HUDEP-2 (cell line): ENCODE measurements at regions not wholly inside any gene's neighbourhood (a gene's known extent, or its start where the extent isn't known, plus 50 kb on each side); places are given as distances from the start of the nearest gene placed in this dataset.
"Not testable (repeated sequence)": the region's sequence is repeated elsewhere in the genome, so short reads cannot be mapped to it uniquely, and the experiment has no call there.

Experiments
- DNase-seq, 76 experiments: peaks; one replicate each; lab custom pipeline; 2025; ENCODE audit not compliant: unreplicated experiment in 76 of 76; lab: John Stamatoyannopoulos, UW

DNA sequence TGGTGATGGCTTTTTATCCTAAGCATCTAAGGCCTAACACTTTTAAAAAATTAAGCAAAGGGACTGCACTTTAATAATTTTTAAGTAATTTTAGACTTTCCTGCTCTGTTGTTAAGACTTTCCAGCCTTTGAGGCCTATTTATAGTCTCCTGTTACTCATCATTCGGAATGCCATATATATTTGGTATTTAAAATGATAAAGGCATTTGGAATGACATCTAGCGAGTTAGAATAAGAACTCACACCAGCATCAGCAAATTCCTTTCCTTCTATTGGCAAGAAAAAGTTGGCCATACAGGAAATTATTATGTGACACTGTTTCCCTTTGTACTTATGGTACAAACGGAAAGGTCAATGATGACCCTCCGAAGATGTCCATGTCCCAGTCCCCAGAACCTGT is 88.1 kb upstream of the STMND1 start:
- DNase-seq, result no peak

DNA sequence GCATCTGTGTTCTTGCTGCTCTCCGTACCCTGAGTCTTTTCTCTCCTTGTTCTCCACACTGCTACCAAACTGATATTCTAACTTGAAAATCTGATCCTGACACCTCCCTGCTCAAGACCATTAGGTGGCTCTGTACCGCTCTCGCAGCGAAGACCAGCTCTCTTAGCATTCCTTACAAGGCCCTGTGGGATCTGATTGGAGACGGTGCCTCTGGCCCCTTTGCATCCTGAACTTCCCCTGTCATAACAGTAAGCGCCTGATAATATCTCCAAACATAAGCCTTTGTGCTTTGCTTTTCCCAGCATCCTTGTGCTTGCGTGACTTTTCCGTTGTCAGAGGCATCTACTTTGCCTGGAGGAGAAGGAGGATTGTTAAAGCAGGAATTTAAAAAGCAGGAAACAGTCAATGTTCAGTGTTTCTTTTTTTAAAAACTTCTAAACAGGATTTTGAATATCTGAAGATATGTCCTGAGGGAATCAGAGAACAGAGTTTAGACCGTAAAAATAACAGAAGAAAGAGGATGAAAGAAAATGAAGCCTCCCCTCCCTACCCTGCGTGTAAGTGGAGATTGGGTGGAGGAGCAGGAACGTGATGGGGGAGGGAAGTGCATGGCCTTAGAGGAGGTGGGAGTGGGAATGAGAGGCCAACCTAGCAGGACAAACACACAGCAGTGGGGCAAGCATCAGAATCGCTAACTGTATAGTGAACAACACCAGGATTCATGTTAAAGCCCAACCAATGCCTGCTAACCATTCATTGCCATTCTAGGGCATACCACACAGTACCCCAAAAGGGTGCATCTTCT is 89.2 kb upstream of the STMND1 start:
- DNase-seq, result no peak

DNA sequence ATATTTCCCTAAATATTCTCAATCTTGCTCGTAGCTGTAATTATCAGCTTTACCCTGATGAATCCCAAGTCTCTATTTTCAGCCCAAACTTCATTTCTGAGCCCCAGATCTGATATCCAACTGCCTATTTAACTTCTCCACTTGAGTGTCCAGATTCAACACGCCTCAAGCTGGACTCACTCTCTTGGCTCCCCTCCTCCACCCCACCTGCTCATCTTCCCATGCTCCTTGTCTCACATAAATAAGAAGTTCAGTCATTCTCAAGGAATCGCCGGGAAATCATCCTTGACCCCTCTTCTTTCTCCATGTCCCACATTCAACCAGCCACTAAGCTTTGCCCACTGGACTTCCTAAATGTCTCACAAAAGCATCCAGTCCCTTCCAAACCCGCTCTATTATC is 89.9 kb upstream of the STMND1 start:
- DNase-seq, result no peak

DNA sequence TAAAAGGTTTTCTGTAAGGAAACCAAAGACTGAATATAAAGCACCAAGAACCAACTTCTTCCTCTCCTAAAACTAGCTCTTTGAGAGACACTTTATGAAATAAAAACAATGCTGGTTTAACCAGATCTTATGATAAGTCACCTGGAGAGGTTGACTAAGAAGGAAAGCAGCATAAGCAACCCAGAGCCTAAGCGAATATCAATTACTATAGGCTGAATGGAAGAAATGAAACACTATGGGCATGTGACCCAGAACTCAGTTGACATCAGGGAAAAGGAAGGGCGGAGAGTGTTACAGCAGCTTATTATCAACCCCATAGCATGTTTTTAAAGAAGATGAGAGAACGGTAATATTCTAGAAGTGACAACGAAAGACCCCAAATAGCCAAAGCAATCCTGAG is 94.1 kb upstream of the STMND1 start:
- no peak for DNase-seq

DNA sequence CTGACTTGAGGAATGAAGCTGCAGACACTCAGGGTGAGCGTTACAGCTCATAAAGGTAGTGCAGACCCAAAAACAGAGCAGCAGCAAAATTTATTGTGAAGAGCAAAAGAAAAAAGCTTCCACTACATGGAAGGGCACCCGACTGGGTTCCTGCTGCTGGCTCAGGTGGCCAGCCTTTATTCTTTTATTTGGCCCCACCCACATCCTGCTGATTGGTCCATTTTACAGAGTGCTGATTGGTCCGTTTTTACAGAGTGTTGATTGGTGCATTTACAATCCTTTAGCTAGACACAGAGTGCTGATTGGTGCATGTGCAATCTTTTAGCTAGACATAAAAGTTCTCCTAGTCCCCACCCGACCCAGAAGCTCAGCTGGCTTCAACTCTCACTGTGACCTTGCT is 95.3 kb upstream of the STMND1 start:
- no peak for DNase-seq

DNA sequence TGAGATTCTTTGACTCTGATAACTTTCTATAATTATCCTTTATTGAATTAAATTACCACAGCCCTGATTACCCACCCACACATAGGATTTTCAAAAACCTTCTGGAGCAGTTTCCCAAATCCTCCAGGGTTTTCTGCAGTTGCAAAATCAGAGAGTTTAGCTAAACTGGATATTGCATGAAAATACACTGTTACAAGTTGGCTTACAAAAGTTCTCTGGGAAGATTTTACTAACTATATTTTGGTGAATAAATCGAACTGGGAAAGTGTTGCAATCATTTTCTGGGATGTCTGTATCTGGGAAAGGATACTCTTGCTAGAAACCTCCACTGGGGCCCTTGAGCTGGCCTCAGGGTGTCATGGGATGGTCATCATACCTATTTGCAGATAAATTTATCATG is 97.6 kb upstream of the STMND1 start:
- no peak for DNase-seq

DNA sequence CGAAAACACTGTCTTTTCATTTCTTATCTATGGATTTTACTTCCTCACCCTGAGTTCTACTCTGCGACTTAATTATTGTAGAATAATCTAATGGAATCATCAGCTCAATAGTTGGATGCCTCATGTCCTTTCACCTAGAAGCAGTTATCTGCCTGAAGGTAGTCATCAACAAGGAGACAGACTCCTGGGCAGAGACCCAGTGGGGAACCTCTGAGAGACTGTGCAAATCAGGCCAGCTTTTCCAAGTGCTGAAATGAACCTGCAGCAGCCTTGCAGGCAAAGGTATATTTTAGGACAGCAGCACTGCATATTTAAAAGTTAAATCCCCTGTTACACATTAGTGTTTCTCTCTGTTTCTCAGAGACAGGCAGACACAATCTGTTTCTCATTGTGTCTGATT is 99.7 kb upstream of the STMND1 start:
- DNase-seq, result no peak

DNA sequence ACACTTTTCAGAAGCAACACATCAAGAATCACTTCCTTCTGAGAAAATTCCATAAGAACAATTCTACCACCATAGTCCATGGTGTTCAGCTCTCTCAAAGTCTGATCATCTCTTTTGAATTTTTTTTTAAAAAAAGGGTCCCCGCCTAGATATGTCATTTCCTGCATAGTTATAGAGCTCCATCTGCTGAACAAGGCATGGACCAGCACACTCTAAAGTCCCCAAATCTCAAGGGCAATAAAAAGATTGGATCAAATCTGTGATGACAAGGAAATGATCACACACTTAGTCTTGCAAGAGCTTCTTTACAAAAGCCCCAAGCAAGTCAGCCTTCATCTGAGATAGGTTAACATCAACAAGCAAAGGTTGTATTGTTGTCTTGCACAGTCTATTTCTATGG is 100.7 kb upstream of the STMND1 start:
- no peak for DNase-seq

DNA sequence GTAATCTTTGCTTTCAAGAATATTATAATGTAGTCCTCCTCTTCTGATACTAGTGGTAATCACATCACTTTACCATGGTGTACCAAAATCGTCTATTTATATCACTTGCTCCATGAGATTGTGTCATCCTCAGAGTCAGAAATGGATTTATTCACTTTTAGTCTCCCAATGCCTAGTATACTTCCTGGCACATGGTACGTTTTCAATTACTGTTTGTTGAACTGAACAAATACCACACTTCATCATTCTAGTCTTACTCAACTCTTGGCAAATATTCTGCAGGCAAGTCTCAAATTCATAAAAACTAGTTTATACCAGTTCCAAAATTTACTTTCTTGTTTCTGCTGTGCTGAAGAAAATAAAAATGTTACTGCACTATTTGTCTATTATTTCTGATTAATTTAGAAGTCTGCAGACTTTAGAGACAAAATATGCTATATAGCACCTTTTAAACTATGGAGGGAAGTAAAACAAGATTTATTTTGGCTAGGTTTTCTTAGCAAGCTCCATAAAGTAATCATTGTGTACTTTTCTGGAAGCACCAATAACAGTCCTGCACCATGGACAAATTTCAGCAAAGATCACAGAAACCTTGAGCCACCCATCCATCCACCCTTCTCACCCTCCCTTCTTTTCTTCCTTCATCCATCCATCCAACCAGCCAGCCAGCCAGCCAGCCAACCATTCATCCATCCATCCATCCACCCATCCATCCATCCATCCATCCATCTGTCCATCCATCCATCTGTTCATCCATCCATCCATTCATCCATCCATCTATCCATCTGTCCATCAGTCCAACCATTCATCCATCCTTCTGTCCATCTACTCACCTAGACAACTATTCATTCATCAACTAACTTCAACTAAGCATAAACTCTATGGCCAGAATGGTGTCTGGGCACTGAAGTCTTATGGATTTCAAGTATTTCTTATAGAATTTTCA is 102.1 kb upstream of the STMND1 start:
- no peak for DNase-seq

DNA sequence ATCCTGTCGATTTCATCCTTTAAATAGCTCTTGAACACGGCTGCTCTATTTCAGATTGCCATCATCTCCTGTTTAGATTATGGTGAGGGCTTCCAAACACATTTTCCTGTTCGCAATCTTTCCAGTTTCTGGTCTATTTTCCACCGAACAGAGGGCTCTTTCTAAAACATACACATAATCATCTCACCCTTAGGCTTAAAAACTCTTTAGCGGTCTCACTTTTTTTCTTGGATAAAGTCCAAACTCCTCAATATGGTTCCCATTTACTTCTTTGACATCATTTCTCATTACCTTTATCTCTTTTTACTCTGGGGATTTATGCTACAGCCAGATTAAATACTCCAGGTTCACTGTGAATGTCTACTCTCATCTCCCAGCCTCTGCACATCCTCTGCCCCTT is 103.4 kb upstream of the STMND1 start:
- no peak for DNase-seq

DNA sequence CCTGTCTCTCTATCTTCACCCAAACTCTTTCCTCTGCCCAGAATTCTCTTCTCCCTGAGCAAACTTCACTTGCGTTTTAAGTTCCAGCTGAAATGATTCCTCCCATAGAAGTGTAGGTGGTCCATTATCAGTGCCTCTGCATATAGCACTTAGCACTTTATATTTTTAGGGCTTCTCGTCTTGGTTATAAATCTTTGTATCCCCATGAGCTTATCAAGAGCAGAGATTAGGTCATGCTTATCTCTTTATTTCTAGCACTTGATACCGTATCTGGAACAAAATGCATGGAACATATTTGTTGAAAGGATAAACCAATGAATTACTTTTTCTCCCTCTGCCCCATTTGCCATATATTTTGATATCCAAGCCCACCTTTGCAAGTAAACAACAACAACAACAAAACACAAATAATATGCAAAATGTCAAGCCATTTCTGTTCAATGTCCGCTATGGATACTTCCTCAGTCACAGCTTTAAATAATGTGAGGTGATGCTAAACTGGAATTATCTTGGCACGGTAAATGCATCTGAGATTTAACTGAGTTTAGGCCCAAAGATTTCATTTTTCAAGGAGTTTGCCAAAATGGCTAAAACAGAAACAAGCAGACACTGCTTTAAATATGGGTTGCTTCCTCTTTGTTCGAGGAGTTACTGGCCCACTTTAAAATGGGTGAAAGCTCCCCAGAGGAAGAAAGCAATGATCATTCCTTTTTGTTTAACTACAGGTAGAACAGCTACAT is 106.2 kb upstream of the STMND1 start:
- no peak for DNase-seq

DNA sequence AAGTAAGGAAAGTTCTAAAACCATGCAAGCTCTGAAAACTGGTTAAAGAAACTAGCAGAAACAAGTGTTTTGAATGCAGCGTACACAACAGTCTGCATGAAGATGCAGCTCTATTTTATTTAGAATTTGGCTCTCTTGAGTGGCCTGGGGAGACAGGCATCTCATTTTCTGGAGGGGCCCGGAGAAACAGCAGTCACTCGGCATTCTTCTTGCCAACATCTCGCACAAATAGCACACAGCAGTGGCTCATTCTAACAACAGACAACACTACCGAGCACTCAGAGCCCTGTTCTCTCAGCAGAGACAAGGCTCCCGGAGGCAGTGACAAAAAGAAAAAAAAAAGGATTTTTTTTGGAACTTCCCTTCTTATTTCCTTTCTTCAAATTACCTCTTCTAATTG is 108.5 kb upstream of the STMND1 start:
- DNase-seq, result no peak

DNA sequence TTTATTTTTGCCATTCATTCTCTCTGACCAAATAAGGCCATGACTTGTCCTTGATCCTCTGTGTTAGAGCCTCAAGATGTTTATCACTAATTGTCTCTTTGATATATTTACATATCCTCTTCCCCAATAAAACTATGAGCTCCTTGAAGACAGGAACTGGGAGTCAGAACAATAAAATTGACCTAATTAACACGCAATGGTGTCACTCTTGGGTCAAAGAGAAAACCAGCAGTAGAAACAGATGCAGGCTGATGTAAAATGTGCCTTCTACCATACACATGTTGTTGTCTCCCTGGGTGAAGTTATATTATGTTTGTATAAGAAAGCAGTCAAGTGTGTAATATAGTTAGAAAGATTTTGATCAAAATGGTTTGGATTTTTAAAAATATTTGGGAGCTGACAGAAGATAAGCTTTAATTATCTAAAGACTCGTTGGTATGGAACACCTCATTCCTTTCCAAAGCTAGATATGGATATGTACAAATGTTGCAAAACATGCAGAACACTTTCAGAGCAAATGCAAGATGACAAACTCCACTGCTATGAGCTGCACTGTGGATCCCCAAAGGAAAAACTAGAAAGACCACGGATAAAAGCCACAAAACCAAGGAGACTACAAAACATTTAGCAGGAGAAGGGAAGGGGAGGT is 109.7 kb upstream of the STMND1 start:
- no peak for DNase-seq

DNA sequence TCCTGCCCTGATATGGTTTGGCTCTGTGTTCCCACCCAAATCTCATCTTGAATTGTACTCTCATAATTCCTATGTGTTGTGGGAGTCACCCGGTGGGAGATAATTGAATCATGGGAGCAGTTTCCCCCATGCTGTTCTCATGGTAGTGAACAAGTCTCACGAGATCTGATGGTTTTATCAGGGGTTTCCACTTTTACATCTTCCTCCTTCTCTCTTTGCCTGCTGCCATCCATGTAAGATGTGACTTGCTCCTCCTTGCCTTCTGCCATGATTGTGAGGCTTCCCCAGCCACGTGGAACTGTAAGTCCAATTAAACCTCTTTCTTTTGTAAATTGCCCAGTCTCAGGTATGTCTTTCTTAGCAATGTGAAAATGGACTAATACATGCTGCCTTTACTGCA is 111.9 kb upstream of the STMND1 start:
- not testable (repeated sequence) for DNase-seq

DNA sequence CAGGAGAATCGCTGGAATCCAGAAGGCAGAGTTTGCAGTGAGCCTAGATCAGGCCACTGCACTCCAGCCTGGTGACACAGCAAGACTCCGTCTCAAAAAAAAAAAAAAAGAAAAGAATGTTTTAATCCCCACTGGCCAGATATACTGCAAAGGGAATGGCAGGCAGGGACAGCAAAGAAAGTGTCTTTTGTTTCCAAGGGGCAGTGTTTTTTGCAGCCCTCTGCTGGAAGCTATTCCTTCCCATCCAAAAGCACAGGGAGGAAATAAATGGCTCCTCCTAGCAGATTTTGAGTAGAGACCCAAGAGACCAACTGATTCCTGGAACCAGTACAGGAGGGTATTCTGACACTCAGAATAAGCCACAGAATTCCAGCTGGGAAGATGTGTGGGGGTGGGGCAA is 112.5 kb upstream of the STMND1 start:
- no peak for DNase-seq

DNA sequence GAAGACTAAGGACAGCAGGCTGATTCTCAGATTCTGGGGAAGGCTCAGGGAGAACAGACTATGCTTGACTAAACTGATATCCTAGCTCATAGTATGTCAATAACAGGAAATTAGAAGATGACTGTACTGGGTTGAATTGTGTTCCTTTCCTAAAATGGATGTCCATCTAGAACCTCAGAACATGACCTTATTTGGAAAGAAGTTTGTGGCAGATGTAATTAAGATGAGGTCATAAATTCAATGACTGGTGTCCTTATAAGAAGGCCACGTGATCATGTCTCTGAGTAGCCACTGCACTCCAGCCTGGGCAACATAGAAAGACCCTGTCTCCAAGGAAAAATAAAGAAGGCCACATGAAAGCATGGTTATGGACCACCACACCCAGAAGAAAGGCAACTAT is 113.9 kb upstream of the STMND1 start:
- no peak for DNase-seq

DNA sequence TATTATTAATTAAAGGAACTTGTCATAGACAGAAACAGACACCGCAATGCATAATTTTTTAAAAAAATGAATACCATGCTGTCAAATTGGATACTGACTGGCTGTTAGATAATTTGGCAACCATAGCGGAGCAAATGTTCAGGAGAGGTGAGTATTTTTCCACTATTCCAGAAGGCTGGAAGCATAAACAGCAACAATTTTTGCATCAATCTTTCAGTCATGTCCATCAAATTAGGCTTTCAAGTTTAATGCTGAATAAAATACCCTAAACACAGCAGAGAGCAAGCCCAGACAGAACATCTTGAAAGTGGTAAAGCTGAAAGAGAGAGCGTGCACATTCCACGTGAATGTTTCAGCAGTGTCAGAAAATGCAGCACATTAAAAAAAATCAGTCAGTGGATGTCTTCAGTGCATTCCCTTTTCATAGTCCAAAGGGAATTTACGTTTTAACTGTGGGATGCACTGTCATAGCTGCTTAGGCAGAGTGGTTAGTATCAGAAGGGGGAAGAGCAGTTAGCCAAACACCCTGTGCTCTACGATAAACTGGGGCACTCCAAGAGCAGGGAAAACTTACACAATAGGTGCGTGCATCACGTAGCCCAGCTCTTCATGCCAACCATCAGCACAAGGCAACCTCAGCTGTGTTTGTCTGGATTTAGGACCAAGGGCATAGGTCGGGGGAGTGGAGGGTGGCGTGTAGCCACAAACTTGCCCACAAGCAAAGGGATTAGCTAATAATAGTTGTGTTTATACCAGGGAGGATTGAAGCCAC is 116.2 kb upstream of the STMND1 start:
- DNase-seq, result no peak

DNA sequence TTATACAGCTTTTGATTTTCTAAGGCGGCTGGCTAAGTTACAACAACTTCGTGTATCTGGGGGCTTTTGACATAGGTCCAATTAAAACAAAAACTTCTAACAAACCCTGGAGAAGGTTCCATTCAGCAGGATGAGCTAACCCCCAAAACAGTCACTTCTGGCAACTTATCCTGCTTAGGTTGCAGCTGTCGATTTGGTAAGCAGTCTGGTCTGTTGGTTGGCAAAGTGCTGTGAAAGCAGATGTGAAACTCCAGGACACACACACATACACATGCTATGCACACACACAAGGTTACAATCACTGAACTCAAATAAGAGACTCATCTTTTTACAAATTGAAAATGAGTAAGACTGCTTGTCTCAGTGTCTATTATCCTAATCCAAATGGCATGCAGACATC is 119.0 kb upstream of the STMND1 start:
- DNase-seq, result no peak

DNA sequence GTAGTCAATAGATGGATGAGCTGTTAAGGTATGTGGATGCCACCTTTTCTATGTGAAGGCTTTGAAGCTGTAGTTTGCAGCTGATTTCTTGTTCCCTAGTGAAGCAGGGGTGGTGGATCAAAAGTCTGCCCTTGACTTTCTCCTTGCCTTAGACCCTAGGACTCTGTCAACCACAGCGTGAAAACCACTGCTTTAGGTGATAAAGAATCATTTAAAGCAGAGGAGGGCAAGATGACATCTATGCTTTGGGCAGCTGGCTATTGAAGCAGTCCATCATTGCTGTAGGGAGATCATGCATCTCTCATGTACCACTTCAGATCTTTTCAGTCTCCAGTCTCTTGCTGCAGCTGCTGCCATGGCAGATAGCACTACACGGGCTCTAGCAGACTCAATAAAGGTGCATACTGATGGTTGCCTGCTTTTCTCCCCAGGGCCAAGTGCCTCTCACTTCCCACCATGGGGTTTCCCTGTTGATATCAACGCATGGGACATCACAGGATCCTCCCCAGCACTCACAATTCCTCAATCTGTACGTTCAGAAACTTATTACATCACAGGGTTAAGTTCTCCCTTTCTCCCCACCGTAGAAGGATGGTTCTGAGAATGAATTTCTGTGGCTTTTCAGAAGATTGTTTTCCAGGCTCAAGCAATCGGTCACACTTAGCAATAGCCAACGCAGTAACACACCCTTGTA is 122.0 kb upstream of the STMND1 start:
- no peak for DNase-seq
